Uterus (tissue), 3 donors: ENCODE measurements at regions not wholly inside any gene's neighbourhood (a gene's known extent, or its start where the extent isn't known, plus 50 kb on each side); places are given as distances from the start of the nearest gene placed in this dataset.

ENCODE experiments used
- DNase-seq, 2 donors: peaks; one replicate each; pipeline ENCODE4 v3.0.0-alpha.2; 2019 to 2020
- H3K27ac ChIP-seq, 2 donors: fragments of 200-600 bp; sonication (generic); 1 replicate in 1 of 2; 2 replicates in 1 of 2; pipeline ENCODE4 v1.5.1; 2016 to 2018
- H3K27me3 ChIP-seq, 2 donors: fragments of 200-600 bp; sonication (generic); one replicate each; pipeline ENCODE4 v1.5.1; 2018 to 2019; ENCODE audit warnings: control low read depth in 1 of 2
- H3K36me3 ChIP-seq, 2 donors: fragments of 200-600 bp; sonication (generic); one replicate each; pipeline ENCODE4 v1.5.1; 2019; ENCODE audit warnings: control low read depth in 1 of 2
- H3K4me1 ChIP-seq, 2 donors: fragments of 200-600 bp; sonication (generic); one replicate each; pipeline ENCODE4 v1.5.1; 2018 to 2019; ENCODE audit warnings: control low read depth in 1 of 2
- H3K4me3 ChIP-seq, 2 donors: fragments of 200-600 bp; sonication (generic); 1 replicate in 1 of 2; 2 replicates in 1 of 2; pipeline ENCODE4 v1.5.1; 2018 to 2019; ENCODE audit warnings: mild to moderate bottlenecking in 1 of 2
- H3K9me3 ChIP-seq, 2 donors: fragments of 200-600 bp; sonication (generic); one replicate each; pipeline ENCODE4 v1.5.1; 2019; ENCODE audit warnings: control low read depth in 1 of 2
- POLR2A ChIP-seq, 2 donors: fragments of 450-650 bp; IDR thresholded peaks; one replicate each; pipeline ENCODE4 v1.6.1; 2016; ENCODE audit warnings: antibody characterized with exemption in 2 of 2, mild to moderate bottlenecking in 1 of 2, moderate library complexity in 1 of 2
- intact Hi-C: fragments of 100-400 bp; cut with DNase I; formaldehyde crosslinking; loops from one replicate; pipeline ENCODE4 v1.15.1; 2023; ENCODE audit warnings: low total_unique reads
- TF ChIP-seq, protein P1 (sequence below), 4 experiments: fragments of 200-600 bp in 2 of 4; fragments of 450-650 bp in 2 of 4; sonication (generic) in 2 of 4; IDR thresholded peaks; one replicate each; pipeline ENCODE4 v1.5.1; 2016 to 2019; ENCODE audit warnings: antibody characterized with exemption in 4 of 4, mild to moderate bottlenecking in 2 of 4, moderate library complexity in 1 of 4
- donor health status: DM: yes; HTN: yes; CAD: no.

DNA sequence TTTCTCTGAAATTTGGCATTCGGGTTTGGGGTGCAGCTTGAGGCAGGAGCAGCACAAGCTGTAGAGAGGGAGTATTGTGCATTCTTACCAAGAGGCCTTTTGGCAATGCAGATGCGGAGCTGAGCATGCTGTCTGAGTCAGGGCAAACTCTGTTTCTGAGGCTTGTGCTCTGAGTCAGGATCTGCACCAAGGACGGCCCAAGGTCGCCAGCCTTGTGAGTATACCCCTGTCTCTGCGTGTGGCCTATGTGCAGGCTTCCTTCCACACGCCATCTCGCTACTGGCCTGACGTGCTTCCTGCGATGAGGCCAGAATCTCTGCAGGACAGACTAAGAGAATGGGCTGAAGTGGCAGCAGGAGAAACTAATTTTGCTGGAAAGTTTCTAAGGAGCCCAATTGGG is 83.8 kb upstream of the ROPN1 start:
- no peaks in the 10 kb centered on the region for H3K4me1 ChIP-seq
- no peaks in the 10 kb centered on the region for H3K36me3 ChIP-seq
- no peak overlapping the region for H3K4me3 ChIP-seq
- no peaks in the 10 kb centered on the region for H3K9me3 ChIP-seq
- no peak for DNase-seq
- TF ChIP-seq, protein P1, sequence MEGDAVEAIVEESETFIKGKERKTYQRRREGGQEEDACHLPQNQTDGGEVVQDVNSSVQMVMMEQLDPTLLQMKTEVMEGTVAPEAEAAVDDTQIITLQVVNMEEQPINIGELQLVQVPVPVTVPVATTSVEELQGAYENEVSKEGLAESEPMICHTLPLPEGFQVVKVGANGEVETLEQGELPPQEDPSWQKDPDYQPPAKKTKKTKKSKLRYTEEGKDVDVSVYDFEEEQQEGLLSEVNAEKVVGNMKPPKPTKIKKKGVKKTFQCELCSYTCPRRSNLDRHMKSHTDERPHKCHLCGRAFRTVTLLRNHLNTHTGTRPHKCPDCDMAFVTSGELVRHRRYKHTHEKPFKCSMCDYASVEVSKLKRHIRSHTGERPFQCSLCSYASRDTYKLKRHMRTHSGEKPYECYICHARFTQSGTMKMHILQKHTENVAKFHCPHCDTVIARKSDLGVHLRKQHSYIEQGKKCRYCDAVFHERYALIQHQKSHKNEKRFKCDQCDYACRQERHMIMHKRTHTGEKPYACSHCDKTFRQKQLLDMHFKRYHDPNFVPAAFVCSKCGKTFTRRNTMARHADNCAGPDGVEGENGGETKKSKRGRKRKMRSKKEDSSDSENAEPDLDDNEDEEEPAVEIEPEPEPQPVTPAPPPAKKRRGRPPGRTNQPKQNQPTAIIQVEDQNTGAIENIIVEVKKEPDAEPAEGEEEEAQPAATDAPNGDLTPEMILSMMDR (IDR thresholded peaks at IDR 0.05) = no peak
- no peak for TF ChIP-seq POLR2A (IDR thresholded peaks at IDR 0.05)
- peak overlapping the region in 1 of 2 donors; percentile 17 for H3K27ac ChIP-seq
- intact Hi-C loops = loop anchor here (5.0 kb wide), 1 partner anchor 58 kb away; no protein-coding TSS in a partner anchor
- H3K27me3 ChIP-seq = no peaks in the 10 kb centered on the region

DNA sequence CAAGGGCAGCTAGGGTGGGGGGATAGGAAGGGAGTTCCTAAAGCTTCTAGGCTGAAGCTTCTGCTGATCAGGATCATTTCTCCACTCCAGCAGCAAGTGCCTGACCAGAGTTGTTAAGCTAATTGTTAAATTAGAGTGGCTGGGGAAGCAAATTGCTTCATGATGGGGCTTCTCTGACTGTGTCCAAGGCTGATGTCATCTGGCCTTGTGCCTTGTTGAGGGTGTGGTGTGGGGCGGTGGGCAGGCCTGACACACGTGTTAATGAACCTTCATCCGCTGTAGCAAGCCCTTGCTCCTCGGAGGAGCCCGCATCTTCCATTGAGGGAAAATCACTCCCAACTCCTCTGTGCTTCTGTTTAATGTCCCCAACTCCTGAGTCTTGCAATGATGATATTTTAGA is 84.3 kb upstream of the ROPN1 start:
- intact Hi-C loops = loop anchor here (5.0 kb wide), 1 partner anchor 59 kb away; no protein-coding TSS in a partner anchor
- Histone ChIP-seq H3K27ac (peak overlapping the region in 1 of 2 donors; percentile 8), H3K36me3 (no peaks in the 10 kb centered on the region), H3K4me1 (no peaks in the 10 kb centered on the region), H3K9me3 (no peaks in the 10 kb centered on the region), H3K4me3 (no peak overlapping the region), H3K27me3 (no peaks in the 10 kb centered on the region)
- DNase-seq = no peak
- TF ChIP-seq, protein P1 (IDR thresholded peaks at IDR 0.05) = no peak
- no peak for TF ChIP-seq POLR2A (IDR thresholded peaks at IDR 0.05)

DNA sequence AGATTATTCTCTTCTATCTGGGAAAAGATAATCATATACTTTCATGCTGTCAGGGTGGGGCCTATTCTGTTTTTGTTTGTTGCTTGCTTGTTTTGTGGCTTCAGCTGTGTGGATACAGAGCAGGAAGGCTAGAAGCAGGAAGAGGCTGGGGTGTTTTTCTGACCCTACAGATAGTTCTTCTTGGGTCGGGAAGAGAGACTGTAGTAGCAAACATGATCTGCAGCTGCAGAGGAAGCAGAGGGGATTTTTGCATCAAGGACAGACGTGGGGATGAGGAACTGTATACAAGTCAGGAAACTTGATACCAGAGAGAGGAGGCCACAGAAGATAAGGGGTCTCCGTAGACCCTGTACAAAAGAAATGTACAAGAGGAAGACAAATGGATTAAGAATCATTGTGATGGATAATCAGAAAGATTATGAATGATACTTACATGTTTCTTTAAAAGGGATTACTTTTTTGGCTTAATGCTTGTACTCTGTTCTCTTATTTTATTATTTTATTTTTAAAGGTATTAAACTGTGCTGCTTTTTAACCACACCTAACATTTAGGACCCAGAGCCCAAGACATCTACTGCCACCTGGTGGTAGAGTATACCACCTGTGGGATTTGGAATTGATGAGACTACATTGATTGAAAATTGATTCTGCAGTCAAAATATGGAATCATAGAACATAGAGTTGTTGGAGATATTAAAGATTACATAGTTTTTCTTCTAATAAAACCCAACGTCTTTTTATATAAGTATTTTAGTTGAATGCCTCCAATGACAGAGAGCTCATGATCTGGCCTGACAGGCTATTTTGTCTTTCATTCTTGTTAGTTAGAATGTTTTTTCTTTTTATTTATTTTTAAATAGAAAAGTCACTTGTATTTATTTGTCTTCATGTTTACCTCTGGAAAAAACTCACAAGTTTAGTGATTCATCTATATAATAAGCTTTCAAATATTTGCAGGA is 87.3 kb upstream of the ROPN1 start:
- peaks cover 0 to 4% of the 10 kb centered on the region in 2 donors for H3K4me1 ChIP-seq
- no peak for DNase-seq
- H3K9me3 ChIP-seq = no peaks in the 10 kb centered on the region
- no peaks in the 10 kb centered on the region for H3K27me3 ChIP-seq
- H3K36me3 ChIP-seq = no peaks in the 10 kb centered on the region
- H3K4me3 ChIP-seq = no peak overlapping the region
- TF ChIP-seq, protein P1 (IDR thresholded peaks at IDR 0.05) = peak; percentile 69 to 85 (median 82)
- no peak for TF ChIP-seq POLR2A (IDR thresholded peaks at IDR 0.05)
- H3K27ac ChIP-seq = peak overlapping the region; percentile 16 to 21
- intact Hi-C loops = loop anchor here (5.0 kb wide), 1 partner anchor 62 kb away; no protein-coding TSS in a partner anchor

DNA sequence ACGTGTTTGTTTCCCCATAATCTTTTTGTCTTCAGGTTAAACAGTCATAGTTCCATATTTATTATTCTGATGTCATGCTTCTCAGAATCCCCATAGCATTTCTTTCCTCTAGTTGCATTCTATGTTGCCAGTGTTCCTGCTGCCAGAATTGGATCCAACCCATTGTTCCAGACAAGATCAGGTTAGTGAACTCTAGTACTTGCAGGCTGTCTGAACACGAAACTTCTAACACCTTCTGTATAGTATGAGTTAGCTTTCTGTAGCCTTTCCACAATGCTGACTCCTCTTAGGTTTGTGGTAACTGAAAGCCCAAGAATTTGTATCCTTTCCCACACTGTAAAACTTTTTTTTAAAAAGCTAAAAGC is 88.0 kb upstream of the ROPN1 start:
- intact Hi-C loops = loop anchor here (5.0 kb wide), 1 partner anchor 63 kb away; no protein-coding TSS in a partner anchor

More for the DNA sequence above, 88.0 kb upstream of the ROPN1 start:
- no peak for DNase-seq
- H3K4me1 ChIP-seq = peaks cover 0 to 5% of the 10 kb centered on the region in 2 donors
- TF ChIP-seq, protein P1 (IDR thresholded peaks at IDR 0.05) = no peak
- TF ChIP-seq POLR2A (IDR thresholded peaks at IDR 0.05) = no peak
- no peaks in the 10 kb centered on the region for H3K9me3 ChIP-seq
- no peaks in the 10 kb centered on the region for H3K36me3 ChIP-seq
- no peak overlapping the region for H3K4me3 ChIP-seq
- H3K27ac ChIP-seq = no peak overlapping the region
- no peaks in the 10 kb centered on the region for H3K27me3 ChIP-seq
